Duodenal mucosa (tissue), 2 donors: ENCODE measurements at regions not wholly inside any gene's neighbourhood (a gene's known extent, or its start where the extent isn't known, plus 50 kb on each side); places are given as distances from the start of the nearest gene placed in this dataset.

ENCODE experiments used
- H3K27ac ChIP-seq: one replicate; pipeline ENCODE4 v1.7.0; 2013; ENCODE audit warnings: low read depth, low read length
- H3K27me3 ChIP-seq, 2 donors: one replicate each; pipeline ENCODE4 v1.7.0; 2013; ENCODE audit warnings: low read length in 2 of 2, control low read depth in 1 of 2; ENCODE audit not compliant: insufficient read depth in 2 of 2, control insufficient read depth in 1 of 2
- H3K36me3 ChIP-seq, 2 donors: one replicate each; pipeline ENCODE4 v1.7.0; 2013; ENCODE audit warnings: low read length in 2 of 2, control low read depth in 1 of 2; ENCODE audit not compliant: insufficient read depth in 2 of 2, control insufficient read depth in 1 of 2
- H3K4me1 ChIP-seq, 2 donors: one replicate each; pipeline ENCODE4 v1.7.0; 2013; ENCODE audit warnings: low read length in 2 of 2, control low read depth in 1 of 2; ENCODE audit not compliant: insufficient read depth in 2 of 2, control insufficient read depth in 1 of 2
- H3K4me3 ChIP-seq, 2 donors: one replicate each; pipeline ENCODE4 v1.7.0; 2013; ENCODE audit warnings: low read length in 2 of 2, low read depth in 1 of 2
- H3K9ac ChIP-seq, 2 donors: one replicate each; pipeline ENCODE4 v1.7.0; 2013; ENCODE audit warnings: low read length in 2 of 2, low read depth in 1 of 2
- H3K9me3 ChIP-seq, 2 donors: one replicate each; pipeline ENCODE4 v1.7.0; 2013; ENCODE audit warnings: low read length in 2 of 2, control low read depth in 1 of 2; ENCODE audit not compliant: control insufficient read depth in 1 of 2

DNA sequence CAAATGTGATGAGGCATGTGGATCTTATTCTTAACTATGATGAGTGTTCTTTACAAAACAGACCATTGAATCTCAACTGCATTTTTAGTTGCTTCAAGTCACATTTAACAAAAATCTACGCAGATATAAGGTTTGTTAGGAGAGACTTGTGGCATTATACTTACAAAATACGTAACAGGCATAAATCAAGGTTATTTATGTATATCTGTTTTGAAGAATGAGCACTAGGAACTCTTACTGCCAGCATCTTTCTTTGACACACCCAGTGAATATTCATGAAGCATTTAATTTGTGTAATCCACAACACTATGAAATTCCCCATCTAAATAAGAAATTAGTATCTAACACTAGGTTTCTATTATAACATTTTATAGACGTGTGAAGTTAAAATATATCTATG lies 186.3 kb downstream of the FAT4 start:
- H3K4me1 ChIP-seq = no peaks in the 10 kb centered on the region
- no peak overlapping the region for H3K27ac ChIP-seq
- H3K36me3 ChIP-seq = no peaks in the 10 kb centered on the region
- no peaks in the 10 kb centered on the region for H3K27me3 ChIP-seq
- no peaks in the 10 kb centered on the region for H3K9me3 ChIP-seq
- no peak overlapping the region for H3K4me3 ChIP-seq
- no peak overlapping the region for H3K9ac ChIP-seq

DNA sequence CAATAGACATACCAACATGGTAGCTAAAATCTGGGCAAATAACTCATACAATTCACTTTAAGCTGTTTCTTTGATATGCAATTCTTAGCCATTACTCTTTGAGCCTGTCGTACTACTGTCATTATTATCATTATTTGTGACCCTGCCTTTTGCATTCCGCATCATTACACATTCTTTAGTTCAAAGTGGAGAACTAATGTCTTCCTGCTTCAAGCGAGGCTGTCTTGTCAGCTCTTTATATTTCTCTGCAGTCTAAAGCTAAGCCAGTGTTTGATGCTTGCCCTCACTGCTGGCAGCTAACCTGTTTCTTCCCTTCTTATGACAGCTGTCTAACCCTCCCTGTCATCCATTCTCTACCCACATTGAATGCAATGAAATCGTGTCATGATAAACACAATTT lies 186.8 kb downstream of the FAT4 start:
- H3K27me3 ChIP-seq = no peaks in the 10 kb centered on the region
- H3K36me3 ChIP-seq = no peaks in the 10 kb centered on the region
- no peak overlapping the region for H3K4me3 ChIP-seq
- no peaks in the 10 kb centered on the region for H3K4me1 ChIP-seq
- H3K27ac ChIP-seq = no peak overlapping the region
- no peak overlapping the region for H3K9ac ChIP-seq
- no peaks in the 10 kb centered on the region for H3K9me3 ChIP-seq

DNA sequence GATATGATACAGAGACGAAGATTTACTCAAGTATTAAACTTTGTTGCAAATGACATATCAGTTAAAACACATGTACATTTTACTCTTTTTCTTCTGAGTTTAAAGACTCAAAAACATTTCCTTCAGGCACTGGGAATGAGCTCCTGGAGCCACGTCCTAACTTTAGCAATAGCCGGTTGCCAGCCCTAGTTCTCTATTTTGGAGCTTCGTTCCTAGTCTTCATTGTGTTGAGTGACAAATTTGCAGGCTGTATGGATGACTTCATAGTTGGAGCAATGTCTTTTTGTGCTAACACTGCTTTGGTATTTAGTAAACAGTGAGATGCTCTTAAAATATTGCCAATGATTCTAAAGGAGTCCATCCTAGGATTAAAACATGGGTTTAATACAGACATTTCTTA lies 190.9 kb downstream of the FAT4 start:
- Histone ChIP-seq H3K36me3 (no peaks in the 10 kb centered on the region), H3K4me1 (no peaks in the 10 kb centered on the region), H3K9me3 (no peaks in the 10 kb centered on the region), H3K27me3 (no peaks in the 10 kb centered on the region), H3K9ac (no peak overlapping the region), H3K27ac (no peak overlapping the region), H3K4me3 (no peak overlapping the region)

DNA sequence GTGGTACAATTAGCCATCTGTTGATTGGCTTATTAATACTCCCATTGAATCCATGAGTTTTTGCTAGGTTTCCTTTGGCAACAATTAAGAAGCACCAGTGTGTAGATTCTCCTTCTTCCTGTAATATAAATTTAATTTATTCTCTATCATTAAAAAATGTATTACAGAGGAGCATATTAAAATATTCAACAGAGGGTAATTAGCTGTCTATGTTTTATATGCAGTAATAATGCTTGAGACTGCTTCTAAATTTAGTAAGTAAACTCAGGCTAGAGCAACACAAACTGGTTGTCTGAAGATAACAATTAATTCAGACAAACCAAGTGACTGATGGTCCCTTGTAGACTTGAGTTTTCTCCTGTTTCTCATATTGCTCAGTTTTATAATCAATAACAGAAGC lies 192.4 kb downstream of the FAT4 start:
- Histone ChIP-seq H3K4me1 (no peaks in the 10 kb centered on the region), H3K27me3 (no peaks in the 10 kb centered on the region), H3K27ac (no peak overlapping the region), H3K9me3 (no peaks in the 10 kb centered on the region), H3K4me3 (no peak overlapping the region), H3K36me3 (no peaks in the 10 kb centered on the region), H3K9ac (no peak overlapping the region)

DNA sequence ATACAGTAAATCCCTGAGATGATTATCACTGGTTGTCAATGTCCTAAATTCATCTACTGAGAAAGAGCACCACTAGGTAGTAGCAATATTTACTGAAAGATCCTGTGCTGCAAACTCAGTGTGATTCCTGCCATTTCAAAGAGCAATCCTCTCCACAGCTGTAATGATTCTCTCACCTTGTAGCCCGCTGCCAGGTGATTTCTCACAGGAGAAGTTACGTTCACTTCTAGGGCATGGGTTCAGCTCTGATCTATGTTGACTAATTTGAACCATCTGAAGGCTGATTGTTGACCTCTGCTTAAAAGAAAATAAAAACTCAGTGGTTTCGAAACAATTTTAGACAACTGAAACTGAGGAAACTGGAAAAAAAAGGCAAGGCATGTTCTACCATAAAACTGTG lies 197.0 kb downstream of the FAT4 start:
- Histone ChIP-seq H3K9me3 (no peaks in the 10 kb centered on the region), H3K4me1 (no peaks in the 10 kb centered on the region), H3K36me3 (no peaks in the 10 kb centered on the region), H3K4me3 (no peak overlapping the region), H3K27ac (no peak overlapping the region), H3K9ac (no peak overlapping the region), H3K27me3 (no peaks in the 10 kb centered on the region)

DNA sequence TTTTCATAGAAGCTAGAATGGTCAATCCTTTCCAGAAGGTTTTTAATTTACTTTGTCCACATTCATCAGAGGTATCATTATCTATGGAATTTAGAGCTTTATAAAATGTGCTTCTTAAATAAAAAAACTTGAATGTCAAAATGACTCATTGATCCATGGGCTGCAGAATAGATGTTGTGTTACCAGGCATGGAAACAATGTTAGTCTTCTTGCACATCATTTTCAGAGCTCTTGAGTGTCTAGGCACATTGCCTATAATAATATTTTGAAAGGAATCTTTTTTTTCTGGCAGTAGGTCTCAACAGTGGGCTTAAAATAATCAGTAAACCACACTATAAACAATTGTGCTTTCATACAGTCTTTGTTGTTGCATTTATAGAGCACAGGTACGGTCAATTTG lies 200.3 kb downstream of the FAT4 start:
- H3K9ac ChIP-seq = no peak overlapping the region
- no peaks in the 10 kb centered on the region for H3K36me3 ChIP-seq
- H3K9me3 ChIP-seq = no peaks in the 10 kb centered on the region
- H3K27ac ChIP-seq = no peak overlapping the region
- no peaks in the 10 kb centered on the region for H3K4me1 ChIP-seq
- no peak overlapping the region for H3K4me3 ChIP-seq
- no peaks in the 10 kb centered on the region for H3K27me3 ChIP-seq

DNA sequence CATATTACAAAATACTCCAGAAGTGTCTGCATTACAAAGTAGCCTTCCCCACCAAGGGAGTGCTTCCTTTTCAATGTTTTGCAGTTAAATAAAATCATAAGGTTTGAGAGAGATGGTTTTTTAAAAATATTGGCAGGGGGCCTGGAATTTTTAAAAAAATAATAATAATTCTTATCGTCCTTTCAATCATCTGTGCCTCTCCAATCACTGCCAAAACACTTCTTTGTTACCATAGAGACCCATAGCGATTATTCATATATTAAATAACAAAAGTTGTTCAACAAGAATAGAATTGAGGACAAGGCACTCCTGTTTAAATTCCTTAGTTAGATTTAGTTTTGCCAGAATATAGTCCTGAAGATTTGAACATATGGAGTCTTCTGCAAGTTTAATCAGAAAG lies 203.1 kb downstream of the FAT4 start:
- H3K4me1 ChIP-seq = no peaks in the 10 kb centered on the region
- no peak overlapping the region for H3K27ac ChIP-seq
- H3K4me3 ChIP-seq = no peak overlapping the region
- no peak overlapping the region for H3K9ac ChIP-seq
- no peaks in the 10 kb centered on the region for H3K27me3 ChIP-seq
- no peaks in the 10 kb centered on the region for H3K36me3 ChIP-seq
- H3K9me3 ChIP-seq = no peaks in the 10 kb centered on the region

DNA sequence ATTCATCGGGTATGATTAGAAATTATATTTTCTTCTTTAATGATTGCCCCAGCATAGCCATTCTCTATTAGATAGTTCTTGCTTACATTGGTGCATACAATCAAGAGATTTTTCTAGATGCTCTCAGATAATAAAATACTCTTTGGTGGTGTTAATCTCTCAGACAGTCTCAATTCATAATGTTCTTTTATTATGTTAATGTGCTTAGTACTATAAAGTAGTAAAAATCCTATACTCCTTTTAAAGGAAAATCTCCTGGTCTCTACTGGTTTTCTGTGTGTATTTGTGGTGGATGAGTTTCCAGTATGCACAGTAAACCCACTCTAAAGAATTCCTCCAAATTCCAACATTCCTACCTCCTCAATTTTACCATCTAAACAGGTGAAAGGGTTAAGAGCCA lies 203.5 kb downstream of the FAT4 start:
- Histone ChIP-seq H3K4me1 (no peaks in the 10 kb centered on the region), H3K36me3 (no peaks in the 10 kb centered on the region), H3K9me3 (no peaks in the 10 kb centered on the region), H3K4me3 (no peak overlapping the region), H3K9ac (no peak overlapping the region), H3K27ac (no peak overlapping the region), H3K27me3 (no peaks in the 10 kb centered on the region)

DNA sequence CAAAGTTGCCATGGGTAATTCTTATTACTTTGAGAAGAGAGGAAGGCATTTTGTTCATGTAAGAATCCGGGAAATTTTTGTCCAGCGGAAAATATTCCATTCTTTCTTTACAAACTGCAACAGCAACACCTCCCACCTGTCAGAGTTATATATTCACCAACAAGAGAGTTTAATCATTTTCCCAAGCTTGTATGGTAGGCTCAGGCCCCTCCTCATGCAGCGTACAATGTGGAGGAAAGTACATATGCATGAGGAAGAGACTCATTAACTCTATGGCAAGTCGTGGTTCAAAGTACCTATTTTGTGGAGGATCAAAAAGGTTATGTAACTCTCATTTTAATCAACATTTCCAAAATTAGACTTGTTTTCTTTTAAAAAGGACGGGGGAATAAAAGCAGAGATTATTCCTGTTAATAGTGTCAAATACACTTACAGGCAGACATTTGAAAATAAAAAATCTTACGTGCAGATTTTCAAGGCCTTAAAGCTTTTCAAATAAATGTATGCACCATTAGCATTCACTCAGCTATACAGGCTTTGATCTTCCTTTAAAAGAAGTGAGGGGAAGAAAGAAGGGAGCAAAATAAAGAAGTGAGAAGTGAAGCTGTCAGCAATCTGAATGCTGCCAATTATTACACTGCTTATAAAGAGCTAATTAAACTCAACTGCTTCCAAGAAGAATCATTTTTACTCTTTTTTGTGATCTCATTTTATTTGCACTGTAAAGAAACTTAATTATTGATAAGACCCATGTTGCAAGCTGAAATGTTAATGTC lies 204.8 kb downstream of the FAT4 start:
- Histone ChIP-seq H3K9ac (no peak overlapping the region), H3K27me3 (no peaks in the 10 kb centered on the region), H3K4me3 (no peak overlapping the region), H3K27ac (no peak overlapping the region), H3K9me3 (no peaks in the 10 kb centered on the region), H3K36me3 (no peaks in the 10 kb centered on the region), H3K4me1 (no peaks in the 10 kb centered on the region)

DNA sequence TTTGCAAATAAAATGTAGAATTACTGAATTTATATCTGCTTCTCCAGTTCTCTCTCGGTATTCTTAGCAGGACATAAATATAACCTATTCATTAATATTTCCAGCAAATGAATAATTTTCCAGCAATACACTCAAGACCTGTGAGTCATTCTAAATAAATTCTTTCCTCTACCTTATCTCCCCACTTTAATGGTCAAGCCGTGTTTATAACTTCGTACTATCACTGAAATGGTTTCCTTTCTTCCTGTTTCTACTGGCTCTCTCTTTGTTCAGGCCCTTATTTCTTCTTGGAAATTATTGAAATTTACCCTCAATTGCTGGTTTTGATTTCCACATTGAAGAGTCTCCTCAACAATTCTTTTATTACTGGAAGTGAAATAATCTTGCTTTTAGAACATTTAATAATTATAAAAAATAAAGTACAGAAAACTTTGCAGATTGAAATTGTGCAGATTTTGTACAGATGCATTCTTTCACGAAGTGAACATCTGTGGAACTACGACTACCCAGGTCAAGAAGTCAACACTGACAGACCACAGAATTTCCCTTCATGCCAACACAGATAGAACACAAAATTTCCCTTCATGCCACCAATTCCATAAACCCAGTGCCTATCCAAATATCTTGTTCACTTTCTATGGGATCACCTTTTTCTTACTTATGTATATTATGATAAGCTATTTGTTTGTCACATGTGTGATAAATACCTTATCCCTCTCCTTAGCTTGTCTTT lies 205.7 kb downstream of the FAT4 start:
- no peak overlapping the region for H3K27ac ChIP-seq
- no peaks in the 10 kb centered on the region for H3K36me3 ChIP-seq
- no peak overlapping the region for H3K9ac ChIP-seq
- H3K4me1 ChIP-seq = no peaks in the 10 kb centered on the region
- no peaks in the 10 kb centered on the region for H3K27me3 ChIP-seq
- H3K4me3 ChIP-seq = no peak overlapping the region
- H3K9me3 ChIP-seq = no peaks in the 10 kb centered on the region
